Left ventricle myocardium inferior (tissue), 1 donor: ENCODE measurements at regions not wholly inside any gene's neighbourhood (a gene's known extent, or its start where the extent isn't known, plus 50 kb on each side); places are given as distances from the start of the nearest gene placed in this dataset.
A peak's percentile ranks its signal among the peaks of the same experiment; 100 is the strongest.

Experiments
- DNase-seq: peaks from one replicate; pipeline ENCODE4 v3.0.0-alpha.2; 2020
- H3K27ac ChIP-seq: fragments of 200-600 bp; replicated peaks from 2 replicates; pipeline ENCODE4 v1.8.0; 2021
- H3K27me3 ChIP-seq: fragments of 200-600 bp; 2 replicates; pipeline ENCODE4 v1.8.0; 2021; ENCODE audit warnings: low read depth
- H3K36me3 ChIP-seq: fragments of 200-600 bp; 2 replicates; pipeline ENCODE4 v1.8.0; 2021
- H3K4me1 ChIP-seq: fragments of 200-600 bp; 2 replicates; pipeline ENCODE4 v1.8.0; 2021
- H3K4me3 ChIP-seq: fragments of 200-600 bp; 2 replicates; pipeline ENCODE4 v1.8.0; 2021; ENCODE audit warnings: mild to moderate bottlenecking, moderate library complexity
- H3K9me3 ChIP-seq: fragments of 200-600 bp; replicated peaks from 2 replicates; pipeline ENCODE4 v1.8.0; 2021
- intact Hi-C: fragments of 100-400 bp; cut with micrococcal nuclease; formaldehyde crosslinking; loops from one replicate; pipeline ENCODE4 v1.11.0; 2022
- TF ChIP-seq, protein P1 (sequence below): fragments of 200-600 bp; IDR thresholded peaks from 2 replicates; pipeline ENCODE4 v1.8.0; 2021; ENCODE audit warnings: antibody characterized with exemption, mild to moderate bottlenecking, borderline replicate concordance
- donor health status: DM: no; HTN: yes; CAD: no; lungs with severe emphysema.

- no peaks in the 10 kb centered on the region for H3K27me3 ChIP-seq
- intact Hi-C loops, result loop anchor here (10.0 kb wide), 1 partner anchor 208 kb away; no protein-coding TSS in a partner anchor
- TF ChIP-seq, protein P1, sequence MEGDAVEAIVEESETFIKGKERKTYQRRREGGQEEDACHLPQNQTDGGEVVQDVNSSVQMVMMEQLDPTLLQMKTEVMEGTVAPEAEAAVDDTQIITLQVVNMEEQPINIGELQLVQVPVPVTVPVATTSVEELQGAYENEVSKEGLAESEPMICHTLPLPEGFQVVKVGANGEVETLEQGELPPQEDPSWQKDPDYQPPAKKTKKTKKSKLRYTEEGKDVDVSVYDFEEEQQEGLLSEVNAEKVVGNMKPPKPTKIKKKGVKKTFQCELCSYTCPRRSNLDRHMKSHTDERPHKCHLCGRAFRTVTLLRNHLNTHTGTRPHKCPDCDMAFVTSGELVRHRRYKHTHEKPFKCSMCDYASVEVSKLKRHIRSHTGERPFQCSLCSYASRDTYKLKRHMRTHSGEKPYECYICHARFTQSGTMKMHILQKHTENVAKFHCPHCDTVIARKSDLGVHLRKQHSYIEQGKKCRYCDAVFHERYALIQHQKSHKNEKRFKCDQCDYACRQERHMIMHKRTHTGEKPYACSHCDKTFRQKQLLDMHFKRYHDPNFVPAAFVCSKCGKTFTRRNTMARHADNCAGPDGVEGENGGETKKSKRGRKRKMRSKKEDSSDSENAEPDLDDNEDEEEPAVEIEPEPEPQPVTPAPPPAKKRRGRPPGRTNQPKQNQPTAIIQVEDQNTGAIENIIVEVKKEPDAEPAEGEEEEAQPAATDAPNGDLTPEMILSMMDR, result no peak
- DNase-seq, result no peak
- H3K9me3 ChIP-seq, result peaks cover 18% of the 10 kb centered on the region
- H3K4me1 ChIP-seq, result peaks cover 22% of the 10 kb centered on the region
- no peaks in the 10 kb centered on the region for H3K36me3 ChIP-seq
- no peak overlapping the region for H3K4me3 ChIP-seq
- no peak overlapping the region for H3K27ac ChIP-seq
Measured at GRCh38 chr3:43166406-43166805, 60.5 kb upstream of the POMGNT2 start.

DNA sequence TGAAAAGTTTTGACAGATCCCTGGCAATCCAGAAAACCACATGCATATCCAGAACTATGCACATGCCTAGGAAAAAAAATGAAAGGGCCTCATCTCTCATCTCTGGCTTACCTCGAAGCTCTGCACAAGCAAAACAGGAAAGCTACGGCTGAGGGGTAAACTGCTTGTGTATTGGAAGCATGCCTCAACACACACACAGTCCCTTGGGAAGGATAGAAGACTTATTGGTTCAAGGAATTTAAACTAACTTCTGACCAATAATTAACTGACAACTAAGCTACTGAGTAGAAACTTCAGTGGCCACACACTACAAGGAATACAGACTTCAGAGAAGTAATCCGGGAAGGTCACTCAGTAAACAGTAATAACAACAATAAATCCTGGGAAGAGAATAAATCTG, 59.9 kb upstream of the POMGNT2 start:
- Histone ChIP-seq H3K4me1 (peaks cover 22% of the 10 kb centered on the region), H3K4me3 (no peak overlapping the region), H3K9me3 (peaks cover 18% of the 10 kb centered on the region), H3K27me3 (no peaks in the 10 kb centered on the region), H3K27ac (no peak overlapping the region), H3K36me3 (no peaks in the 10 kb centered on the region)
- intact Hi-C loops, result loop anchor here (10.0 kb wide), 1 partner anchor 209 kb away; no protein-coding TSS in a partner anchor
- DNase-seq, result no peak
- TF ChIP-seq, protein P1, result no peak

GRCh38 chr3:43163895-43164493, 58.1 kb upstream of the POMGNT2 start:
- intact Hi-C loops, result loop anchor here (5.0 to 10.0 kb wide), 2 partner anchors 211 to 338 kb away; no protein-coding TSS in a partner anchor
- H3K9me3 ChIP-seq, result peaks cover 18% of the 10 kb centered on the region
- H3K27ac ChIP-seq, result no peak overlapping the region
- TF ChIP-seq, protein P1, result no peak
- DNase-seq, result no peak
- no peaks in the 10 kb centered on the region for H3K36me3 ChIP-seq
- H3K4me3 ChIP-seq, result no peak overlapping the region
- no peaks in the 10 kb centered on the region for H3K27me3 ChIP-seq
- peaks cover 13% of the 10 kb centered on the region for H3K4me1 ChIP-seq

DNA sequence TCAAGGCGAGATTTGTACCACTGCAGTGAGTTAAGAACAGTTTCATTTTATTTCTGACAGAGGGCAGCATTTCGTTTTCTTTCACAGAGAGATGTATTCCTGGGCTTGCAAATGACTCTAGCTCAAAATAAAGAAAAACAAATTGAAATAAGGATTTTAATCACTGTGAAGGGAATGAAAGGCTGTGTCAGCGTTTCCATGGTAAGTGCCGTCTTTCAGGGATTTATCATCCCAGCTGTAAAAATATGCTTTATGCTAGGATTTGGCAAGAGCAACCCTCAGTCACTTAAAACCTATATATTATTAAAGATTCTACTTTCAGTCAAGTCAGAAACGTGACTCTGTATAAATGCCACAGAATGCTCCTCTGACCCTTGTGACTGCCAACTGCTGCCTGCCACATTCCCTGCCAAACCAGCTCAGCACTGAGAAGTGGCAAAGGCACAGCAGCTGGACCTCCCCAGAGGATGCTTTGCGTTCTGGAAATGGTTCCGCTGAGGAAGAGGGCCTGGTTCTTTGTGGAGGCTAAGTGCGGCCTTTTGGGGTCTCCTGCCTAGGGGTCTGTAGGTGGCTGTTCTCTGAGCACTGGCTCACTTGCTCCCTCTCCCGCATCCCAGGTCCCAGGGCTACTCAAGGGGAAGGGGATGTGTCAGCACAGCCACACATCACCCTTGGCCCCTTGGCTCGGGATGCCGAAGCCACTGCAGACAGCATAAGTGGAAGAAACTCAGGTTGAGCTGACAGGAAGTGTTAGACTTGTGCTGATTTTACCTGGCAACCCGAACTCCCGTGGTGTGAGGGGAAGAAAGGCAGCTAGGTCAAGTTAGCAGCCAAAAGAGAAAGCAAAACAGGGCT, 56.6 kb upstream of the POMGNT2 start:
- H3K36me3 ChIP-seq, result no peaks in the 10 kb centered on the region
- H3K27ac ChIP-seq, result peak overlapping the region; percentile 51
- H3K4me1 ChIP-seq, result peaks cover 12% of the 10 kb centered on the region
- H3K27me3 ChIP-seq, result no peaks in the 10 kb centered on the region
- peaks cover 18% of the 10 kb centered on the region for H3K9me3 ChIP-seq
- TF ChIP-seq, protein P1, result peak; percentile 69
- peak overlapping the region; percentile 34 for H3K4me3 ChIP-seq
- DNase-seq, result no peak
- intact Hi-C loops, result loop anchor here (5.0 to 10.0 kb wide), 2 partner anchors 212 to 340 kb away; no protein-coding TSS in a partner anchor

DNA sequence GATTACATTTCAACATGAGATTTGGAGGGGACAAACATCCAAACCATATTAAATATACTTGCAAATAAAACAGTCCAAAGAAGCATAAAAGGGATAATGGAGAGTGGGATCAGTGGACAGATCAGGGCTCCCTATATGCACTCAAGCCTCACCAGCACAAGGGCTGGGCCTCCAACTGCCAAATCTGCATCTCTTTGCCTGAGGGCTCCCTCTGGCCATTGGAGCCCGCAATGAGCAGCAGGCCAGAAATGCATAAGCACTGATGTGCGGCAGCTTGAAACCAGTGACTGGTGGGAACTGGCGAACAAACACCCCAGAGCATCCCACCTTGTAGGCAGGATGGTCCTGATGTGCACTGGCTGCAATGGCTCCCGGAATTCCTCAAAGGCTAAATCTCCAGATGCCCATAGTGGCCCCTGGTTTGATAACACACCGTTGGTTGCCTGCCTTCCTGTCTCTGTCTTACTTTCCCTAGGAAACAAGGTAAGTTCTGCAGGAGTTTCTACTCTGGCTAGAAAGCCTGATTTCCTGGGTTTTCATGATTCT, 55.9 kb upstream of the POMGNT2 start:
- TF ChIP-seq, protein P1, result no peak
- Histone ChIP-seq H3K4me3 (no peak overlapping the region), H3K27me3 (no peaks in the 10 kb centered on the region), H3K4me1 (peaks cover 12% of the 10 kb centered on the region), H3K36me3 (no peaks in the 10 kb centered on the region), H3K9me3 (peaks cover 14% of the 10 kb centered on the region), H3K27ac (peak overlapping the region; percentile 51)
- intact Hi-C loops, result loop anchor here (5.0 to 10.0 kb wide), 2 partner anchors 213 to 341 kb away; no protein-coding TSS in a partner anchor
- no peak for DNase-seq
